Lower lobe of right lung (tissue), 2 donors: ENCODE measurements at regions not wholly inside any gene's neighbourhood (a gene's known extent, or its start where the extent isn't known, plus 50 kb on each side); places are given as distances from the start of the nearest gene placed in this dataset.

Experiments
- ATAC-seq, 2 donors: fragments of 200-7000 bp; cut with Tn5 transposase; one replicate each; pipeline ENCODE4 v1.9.1; 2020 to 2022; ENCODE audit warnings: mild to moderate bottlenecking in 2 of 2, moderate library complexity in 2 of 2
- DNase-seq: peaks from one replicate; pipeline ENCODE4 v3.0.0-alpha.2; 2020
- H3K27ac ChIP-seq: fragments of 200-600 bp; one replicate; pipeline ENCODE4 v1.8.0; 2022
- H3K27me3 ChIP-seq: fragments of 200-600 bp; one replicate; pipeline ENCODE4 v1.8.0; 2022; ENCODE audit warnings: low read depth
- H3K36me3 ChIP-seq: fragments of 200-600 bp; one replicate; pipeline ENCODE4 v1.8.0; 2022; ENCODE audit warnings: mild to moderate bottlenecking
- H3K4me1 ChIP-seq: fragments of 200-600 bp; one replicate; pipeline ENCODE4 v1.8.0; 2022
- H3K4me3 ChIP-seq: fragments of 200-600 bp; one replicate; pipeline ENCODE4 v1.8.0; 2022; ENCODE audit warnings: mild to moderate bottlenecking
- H3K9me3 ChIP-seq: fragments of 200-600 bp; one replicate; pipeline ENCODE4 v1.8.0; 2022
- CTCF ChIP-seq: fragments of 200-600 bp; IDR thresholded peaks from one replicate; pipeline ENCODE4 v1.8.0; 2022; ENCODE audit warnings: antibody characterized with exemption, mild to moderate bottlenecking
- intact Hi-C: fragments of 100-400 bp; cut with DNase I; formaldehyde crosslinking; loops from one replicate; pipeline ENCODE4 v1.11.0; 2022
- donor health status: DM: no; HTN: yes; CAD: no; lungs with severe emphysema.

DNA sequence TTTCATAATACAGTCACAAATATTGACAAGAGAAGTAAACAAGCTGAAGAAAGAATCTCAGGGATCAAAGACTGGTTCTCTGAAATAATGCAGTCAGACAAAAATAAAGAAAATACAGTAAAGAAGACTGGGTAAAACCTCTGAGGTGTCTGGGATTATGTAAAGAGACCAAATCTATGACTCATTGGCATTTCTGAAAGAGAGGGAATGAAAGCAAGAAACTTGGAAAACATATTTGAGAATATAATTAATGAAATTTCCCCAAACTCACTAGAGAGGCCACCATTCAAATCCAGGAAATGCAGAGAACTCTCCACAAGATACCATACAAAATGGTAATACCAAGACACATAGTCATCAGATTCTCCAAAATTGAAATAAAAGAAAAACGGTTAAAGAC lies 53.0 kb upstream of the GPC6 start:
- intact Hi-C loops: no loop called here
- no peak overlapping the region for H3K27ac ChIP-seq
- no peak overlapping the region for H3K4me3 ChIP-seq
- no peak for TF ChIP-seq CTCF
- no peaks in the 10 kb centered on the region for H3K36me3 ChIP-seq
- ATAC-seq (no peak), DNase-seq (no peak)
- H3K4me1 ChIP-seq: no peaks in the 10 kb centered on the region
- H3K9me3 ChIP-seq: no peaks in the 10 kb centered on the region
- H3K27me3 ChIP-seq: no peaks in the 10 kb centered on the region

- no peak for DNase-seq
- H3K36me3 ChIP-seq: no peaks in the 10 kb centered on the region
- ATAC-seq: no peak
- H3K4me1 ChIP-seq: no peaks in the 10 kb centered on the region
- H3K27me3 ChIP-seq: no peaks in the 10 kb centered on the region
- H3K4me3 ChIP-seq: no peak overlapping the region
- intact Hi-C loops: no loop called here
- H3K9me3 ChIP-seq: no peaks in the 10 kb centered on the region
- no peak overlapping the region for H3K27ac ChIP-seq
- no peak for TF ChIP-seq CTCF
Measured at GRCh38 chr13:93174260-93174659, 52.3 kb upstream of the GPC6 start.
